DOHH2 (cell line): ENCODE measurements at regions not wholly inside any gene's neighbourhood (a gene's known extent, or its start where the extent isn't known, plus 50 kb on each side); places are given as distances from the start of the nearest gene placed in this dataset.

ENCODE experiments used
- EZH2phosphoT487 ChIP-seq: fragments of 200-600 bp; sonication (generic); IDR thresholded peaks from 2 replicates; pipeline ENCODE4 v1.6.1; 2017; ENCODE audit warnings: borderline replicate concordance, mild to moderate bottlenecking, antibody characterized with exemption, low read length, moderate library complexity, mixed read lengths
- TF ChIP-seq, protein P1 (sequence below): fragments of 200-600 bp; sonication (generic); IDR thresholded peaks from one replicate; pipeline ENCODE4 v1.5.1; 2014; ENCODE audit warnings: antibody characterized with exemption, mild to moderate bottlenecking, low read depth, low read length; ENCODE audit not compliant: poor library complexity, severe bottlenecking

DNA sequence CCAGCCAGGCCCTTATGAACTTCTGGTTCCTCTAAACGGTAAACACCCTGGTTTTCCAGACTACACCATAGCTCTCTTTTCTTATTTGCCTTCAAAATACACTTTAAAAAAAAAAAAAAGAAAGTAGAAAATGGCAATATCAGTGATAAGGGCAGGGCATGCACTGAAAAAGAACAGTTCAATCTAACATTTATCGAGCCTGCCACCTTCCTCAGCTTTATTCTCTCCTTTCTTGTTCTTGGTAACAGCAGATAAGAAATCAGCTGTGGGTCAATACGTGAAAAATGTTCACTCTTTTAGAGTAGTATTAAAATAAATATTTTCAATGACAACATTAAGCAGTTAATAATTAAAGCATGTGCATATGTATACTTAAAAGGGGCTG lies 83.1 kb upstream of the ZNF648 start:
- TF ChIP-seq, protein P1, sequence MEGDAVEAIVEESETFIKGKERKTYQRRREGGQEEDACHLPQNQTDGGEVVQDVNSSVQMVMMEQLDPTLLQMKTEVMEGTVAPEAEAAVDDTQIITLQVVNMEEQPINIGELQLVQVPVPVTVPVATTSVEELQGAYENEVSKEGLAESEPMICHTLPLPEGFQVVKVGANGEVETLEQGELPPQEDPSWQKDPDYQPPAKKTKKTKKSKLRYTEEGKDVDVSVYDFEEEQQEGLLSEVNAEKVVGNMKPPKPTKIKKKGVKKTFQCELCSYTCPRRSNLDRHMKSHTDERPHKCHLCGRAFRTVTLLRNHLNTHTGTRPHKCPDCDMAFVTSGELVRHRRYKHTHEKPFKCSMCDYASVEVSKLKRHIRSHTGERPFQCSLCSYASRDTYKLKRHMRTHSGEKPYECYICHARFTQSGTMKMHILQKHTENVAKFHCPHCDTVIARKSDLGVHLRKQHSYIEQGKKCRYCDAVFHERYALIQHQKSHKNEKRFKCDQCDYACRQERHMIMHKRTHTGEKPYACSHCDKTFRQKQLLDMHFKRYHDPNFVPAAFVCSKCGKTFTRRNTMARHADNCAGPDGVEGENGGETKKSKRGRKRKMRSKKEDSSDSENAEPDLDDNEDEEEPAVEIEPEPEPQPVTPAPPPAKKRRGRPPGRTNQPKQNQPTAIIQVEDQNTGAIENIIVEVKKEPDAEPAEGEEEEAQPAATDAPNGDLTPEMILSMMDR, result no peak
- TF ChIP-seq EZH2phosphoT487, result no peak
